Lung microvascular endothelial cell (primary cell): ENCODE measurements at regions not wholly inside any gene's neighbourhood (a gene's known extent, or its start where the extent isn't known, plus 50 kb on each side); places are given as distances from the start of the nearest gene placed in this dataset.
"Not testable (repeated sequence)": the region's sequence is repeated elsewhere in the genome, so short reads cannot be mapped to it uniquely, and the experiment has no call there.

ENCODE experiments used
- DNase-seq, 2 donors: peaks; one replicate each; pipeline versions ENCODE4 v3.0.0 to v3.0.0-alpha.2; 2010; ENCODE audit warnings: low read depth in 2 of 2

DNA sequence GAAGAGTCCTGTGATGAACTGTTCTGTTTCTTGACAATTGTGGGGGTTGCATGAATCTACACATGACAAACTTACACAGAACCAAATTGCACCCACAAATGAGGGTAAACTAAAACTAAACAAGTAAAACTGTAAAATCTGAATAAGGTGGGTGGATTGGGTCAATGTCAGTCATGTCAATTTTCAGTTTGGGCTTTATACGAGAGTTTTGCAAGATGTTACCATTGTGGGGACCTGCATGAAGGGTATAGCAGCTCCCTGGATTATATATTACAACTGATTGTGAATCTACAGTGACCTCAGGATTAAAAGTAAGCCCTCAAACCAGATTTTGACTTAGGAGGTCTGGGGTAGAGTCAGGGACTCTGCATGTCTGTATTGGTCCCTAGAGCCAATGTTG, 101.5 kb upstream of the LHX5 start:
- no peak for DNase-seq

- DNase-seq, result no peak
Observed at GRCh38 chr12:113571713-113572112, 100.0 kb upstream of the LHX5 start.

GRCh38 chr12:113569806-113570205, 98.1 kb upstream of the LHX5 start:
- DNase-seq, result no peak

- DNase-seq, result no peak
Observed at GRCh38 chr12:113568021-113568420, 96.3 kb upstream of the LHX5 start.

DNA sequence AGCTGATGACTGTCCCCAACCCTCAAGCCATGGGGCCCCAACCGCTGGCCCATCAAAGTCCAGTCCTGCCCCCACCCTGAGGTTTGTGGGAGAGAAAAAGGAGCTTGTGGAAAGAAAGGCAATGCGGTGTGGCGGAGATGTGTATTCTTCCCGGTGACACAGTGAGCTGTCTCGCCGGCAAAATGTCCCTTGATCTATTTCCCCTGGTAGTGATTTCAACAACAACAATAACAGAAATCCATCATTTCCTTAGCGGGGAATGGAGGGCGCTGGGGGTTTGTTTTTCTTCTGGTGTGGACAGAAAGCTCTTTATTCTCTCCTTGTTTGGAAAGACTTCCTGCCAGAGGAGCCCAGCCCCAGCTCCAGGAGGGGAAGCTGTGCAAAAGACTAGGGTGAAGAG, 93.7 kb upstream of the LHX5 start:
- no peak for DNase-seq

- no peak for DNase-seq
Observed at GRCh38 chr12:113561068-113561780, 89.6 kb upstream of the LHX5 start.

- no peak for DNase-seq
Observed at GRCh38 chr12:113559466-113559865, 87.8 kb upstream of the LHX5 start.

- no peak for DNase-seq
Observed at GRCh38 chr12:113555226-113555625, 83.6 kb upstream of the LHX5 start.

- no peak for DNase-seq
Observed at GRCh38 chr12:113552760-113553159, 81.1 kb upstream of the LHX5 start.

DNA sequence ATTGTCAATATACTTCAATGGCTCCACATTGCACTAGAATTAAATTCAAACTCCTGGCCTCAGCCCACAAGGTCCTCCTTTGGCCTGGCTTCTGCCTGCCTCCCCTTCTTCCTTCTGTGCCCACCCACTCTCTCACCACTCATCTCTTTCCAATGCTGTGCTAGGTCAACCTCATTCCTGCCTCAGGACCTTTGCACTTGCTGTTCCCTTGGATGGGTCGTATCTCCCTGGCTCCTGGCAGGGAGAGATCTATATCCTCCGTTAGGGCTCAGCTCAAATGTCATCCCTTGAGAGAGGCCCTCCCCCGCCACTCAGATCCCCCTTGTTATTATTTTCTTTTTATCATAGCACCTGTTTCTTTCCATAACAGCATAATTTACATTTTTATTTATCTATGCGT, 79.9 kb upstream of the LHX5 start:
- DNase-seq, result no peak

DNA sequence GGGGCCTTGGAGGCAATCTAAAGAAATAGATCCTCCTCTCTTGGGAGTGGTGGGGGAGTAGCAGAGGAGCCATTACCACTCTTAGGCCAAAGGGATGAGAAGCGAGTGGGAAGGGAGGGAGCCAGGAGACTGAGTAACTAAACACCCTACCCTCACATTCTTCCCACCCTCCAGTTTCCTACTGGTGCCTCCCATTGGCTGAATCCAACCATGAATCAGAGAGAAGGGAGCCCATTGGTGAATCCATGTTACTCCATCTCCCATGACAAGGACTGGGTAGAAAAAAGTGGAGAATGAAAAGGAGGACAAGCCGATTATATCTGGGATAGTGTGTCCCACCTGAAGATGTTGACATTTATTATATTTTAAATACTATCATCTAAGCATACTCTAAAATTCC, 76.8 kb upstream of the LHX5 start:
- DNase-seq, result no peak

- DNase-seq, result no peak
Observed at GRCh38 chr12:113546916-113547863, 75.5 kb upstream of the LHX5 start.

GRCh38 chr12:113537751-113538087, 66.0 kb upstream of the LHX5 start:
- DNase-seq, result no peak

DNA sequence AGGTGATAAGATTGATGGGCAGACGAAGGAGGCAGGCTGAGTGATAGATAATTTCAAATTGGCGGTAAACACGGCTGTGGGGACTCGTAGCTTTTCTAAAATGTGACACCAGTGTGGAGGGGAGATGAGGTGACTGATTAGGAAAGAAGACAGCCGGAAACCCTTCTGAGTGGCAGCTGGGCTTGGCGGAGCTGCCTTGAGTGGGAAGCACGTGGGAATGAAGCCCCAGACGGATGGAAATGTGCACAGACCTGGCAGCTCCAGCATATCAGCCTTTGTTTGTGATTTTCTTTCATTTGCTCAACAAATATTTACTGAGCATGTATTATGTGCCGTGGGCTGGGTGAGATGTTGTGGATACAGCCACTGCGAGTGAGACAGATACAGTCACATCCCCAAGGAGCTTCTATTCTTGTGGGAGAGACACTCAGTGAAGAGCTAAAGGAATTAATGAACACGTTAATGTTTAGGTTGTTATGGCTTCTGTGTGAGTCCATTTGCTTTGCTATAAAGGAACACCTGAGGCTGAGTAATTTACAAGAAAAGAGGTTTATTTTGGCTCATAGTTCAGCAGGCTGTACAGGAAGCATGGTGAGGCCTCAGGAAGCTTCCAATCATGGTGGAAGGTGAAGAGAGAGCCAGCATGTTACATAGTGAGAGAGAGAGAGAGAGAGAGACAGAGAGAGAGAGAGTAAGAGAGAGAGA, 65.5 kb upstream of the LHX5 start:
- DNase-seq, result no peak

GRCh38 chr12:113535100-113535499, 63.4 kb upstream of the LHX5 start:
- no peak for DNase-seq

DNA sequence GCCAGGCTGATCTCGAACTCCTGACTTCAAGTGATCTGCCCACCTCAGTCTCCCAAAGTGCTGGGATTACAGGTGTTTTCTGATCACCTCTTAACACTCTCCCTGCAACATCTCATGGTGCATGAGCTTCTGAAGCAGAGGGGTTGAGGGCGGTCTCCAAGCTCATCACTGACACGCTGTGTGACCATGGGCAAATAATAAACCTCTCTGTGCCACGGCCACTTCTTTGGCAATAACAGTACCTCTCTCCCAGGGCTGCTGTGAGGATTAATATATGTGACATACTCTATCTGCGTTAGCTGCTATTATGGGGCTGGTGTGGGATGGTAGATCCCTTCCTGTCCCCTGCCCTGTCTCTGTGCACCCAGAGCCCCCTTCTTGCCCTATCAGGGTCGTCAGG, 62.9 kb upstream of the LHX5 start:
- DNase-seq, result no peak

GRCh38 chr12:113533842-113534375, 62.2 kb upstream of the LHX5 start:
- no peak for DNase-seq

DNA sequence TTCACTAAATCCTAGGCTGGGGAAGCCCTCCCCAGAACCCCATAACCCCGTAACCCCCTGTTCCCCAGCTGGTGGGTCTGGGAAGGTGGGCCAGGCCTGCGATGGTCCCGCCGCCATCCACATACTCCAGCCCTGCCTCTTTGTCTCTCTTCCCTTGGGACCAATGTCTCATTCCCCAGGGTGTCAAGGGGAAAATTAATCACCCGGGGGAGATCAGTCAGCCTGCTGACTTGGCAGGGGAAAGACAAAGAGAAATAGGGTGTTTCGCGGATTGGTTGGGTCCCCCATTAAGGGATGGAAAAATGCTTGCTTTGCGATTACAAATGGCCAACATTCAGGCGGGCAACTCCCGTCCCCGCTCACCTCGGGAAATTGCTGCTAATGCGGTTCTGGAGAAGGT, 60.6 kb upstream of the LHX5 start:
- DNase-seq, result no peak

GRCh38 chr12:113531073-113531472, 59.4 kb upstream of the LHX5 start:
- not testable (repeated sequence) for DNase-seq

GRCh38 chr12:113528606-113529293, 57.1 kb upstream of the LHX5 start:
- no peak for DNase-seq

DNA sequence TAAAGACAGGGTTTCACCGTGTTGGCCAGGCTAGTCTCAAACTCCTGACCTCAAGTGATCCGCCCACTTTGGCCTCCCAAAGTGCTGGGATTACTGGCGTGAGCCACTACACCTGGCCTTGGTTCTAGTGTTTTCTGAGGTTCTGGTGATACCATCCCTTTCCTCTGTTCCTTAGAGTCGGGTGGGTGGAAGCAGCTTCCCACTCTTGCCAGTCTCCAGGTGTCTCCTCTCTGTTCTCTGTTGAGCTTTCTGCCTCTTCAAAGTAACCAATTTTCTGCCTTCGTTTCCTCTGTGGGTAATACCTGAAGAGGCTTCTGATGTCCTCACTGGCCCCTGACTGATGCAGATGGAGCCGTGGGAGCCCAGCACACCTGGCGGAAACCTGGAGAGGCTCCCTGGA, 53.4 kb upstream of the LHX5 start:
- DNase-seq, result no peak

DNA sequence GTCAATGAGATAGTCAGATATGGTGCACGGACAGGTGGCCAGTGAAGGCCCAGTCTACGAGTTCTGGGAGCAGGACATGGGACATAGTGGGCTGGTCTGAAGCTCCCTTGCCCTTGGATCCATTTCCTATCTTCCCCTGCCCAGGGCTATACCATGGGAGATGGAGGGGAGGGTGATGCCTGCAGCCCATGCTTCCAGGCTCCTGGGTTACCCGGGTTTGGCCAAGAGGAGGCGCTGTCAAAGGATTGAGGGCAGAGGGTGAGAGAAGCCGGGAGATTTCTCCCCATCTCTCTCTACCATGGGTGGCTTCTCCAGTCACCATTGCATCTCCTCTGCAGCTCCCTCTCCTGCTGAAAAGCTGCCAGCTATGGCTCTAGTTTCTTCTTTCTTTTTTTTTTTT, 52.8 kb upstream of the LHX5 start:
- no peak for DNase-seq
